ENCODE measurements at regions not wholly inside any gene's neighbourhood (a gene's known extent, or its start where the extent isn't known, plus 50 kb on each side); places are given as distances from the start of the nearest gene placed in this dataset.

- ATAC-seq (ENCODE audit: low FRiP score in 2 of 2) (no peak), DNase-seq (no peak)
- no peaks in the 10 kb centered on the region for H3K9me3 ChIP-seq
- peaks cover 3 to 20% (median 7%) of the 10 kb centered on the region in 4 donors for H3K4me1 ChIP-seq
- TF ChIP-seq, protein P1, sequence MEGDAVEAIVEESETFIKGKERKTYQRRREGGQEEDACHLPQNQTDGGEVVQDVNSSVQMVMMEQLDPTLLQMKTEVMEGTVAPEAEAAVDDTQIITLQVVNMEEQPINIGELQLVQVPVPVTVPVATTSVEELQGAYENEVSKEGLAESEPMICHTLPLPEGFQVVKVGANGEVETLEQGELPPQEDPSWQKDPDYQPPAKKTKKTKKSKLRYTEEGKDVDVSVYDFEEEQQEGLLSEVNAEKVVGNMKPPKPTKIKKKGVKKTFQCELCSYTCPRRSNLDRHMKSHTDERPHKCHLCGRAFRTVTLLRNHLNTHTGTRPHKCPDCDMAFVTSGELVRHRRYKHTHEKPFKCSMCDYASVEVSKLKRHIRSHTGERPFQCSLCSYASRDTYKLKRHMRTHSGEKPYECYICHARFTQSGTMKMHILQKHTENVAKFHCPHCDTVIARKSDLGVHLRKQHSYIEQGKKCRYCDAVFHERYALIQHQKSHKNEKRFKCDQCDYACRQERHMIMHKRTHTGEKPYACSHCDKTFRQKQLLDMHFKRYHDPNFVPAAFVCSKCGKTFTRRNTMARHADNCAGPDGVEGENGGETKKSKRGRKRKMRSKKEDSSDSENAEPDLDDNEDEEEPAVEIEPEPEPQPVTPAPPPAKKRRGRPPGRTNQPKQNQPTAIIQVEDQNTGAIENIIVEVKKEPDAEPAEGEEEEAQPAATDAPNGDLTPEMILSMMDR (IDR thresholded peaks at IDR 0.05): no peak
- WGBS, 2 donors: 90 to 100% methylated on average over 3 of the region's 3 CpGs
- no peaks in the 10 kb centered on the region for H3K27me3 ChIP-seq
- no peak overlapping the region for H3K27ac ChIP-seq
- H3K36me3 ChIP-seq: no peaks in the 10 kb centered on the region
- H3K4me3 ChIP-seq: no peak overlapping the region
Measured at GRCh38 chr6:3986241-3986640, 92.7 kb downstream of the FAM217A start.

- Histone ChIP-seq H3K4me3 (no peak overlapping the region), H3K9me3 (no peaks in the 10 kb centered on the region), H3K4me1 (peaks cover 3 to 21% (median 8%) of the 10 kb centered on the region in 4 donors), H3K27ac (no peak overlapping the region), H3K27me3 (no peaks in the 10 kb centered on the region), H3K36me3 (no peaks in the 10 kb centered on the region)
- DNase-seq (no peak), ATAC-seq (ENCODE audit: low FRiP score in 2 of 2) (no peak)
- TF ChIP-seq, protein P1 (IDR thresholded peaks at IDR 0.05): no peak
- TF ChIP-seq POLR2A (IDR thresholded peaks at IDR 0.05) (no peak), POLR2AphosphoS5 (IDR thresholded peaks at IDR 0.05) (no peak), EP300 (IDR thresholded peaks at IDR 0.05) (no peak)
- WGBS, 2 donors: 46 to 58% methylated on average over 3 of the region's 3 CpGs
Measured at GRCh38 chr6:3987053-3987452, 91.9 kb downstream of the FAM217A start.

GRCh38 chr6:3987576-3987975 is 91.4 kb downstream of the FAM217A start:
- H3K36me3 ChIP-seq: no peaks in the 10 kb centered on the region
- no peak overlapping the region for H3K4me3 ChIP-seq
- 87 to 92% methylated on average over 2 of the region's 2 CpGs for WGBS, 2 donors
- ATAC-seq (ENCODE audit: low FRiP score in 2 of 2): no peak
- H3K4me1 ChIP-seq: peaks cover 3 to 21% (median 8%) of the 10 kb centered on the region in 4 donors
- H3K9me3 ChIP-seq: no peaks in the 10 kb centered on the region
- TF ChIP-seq, protein P1 (IDR thresholded peaks at IDR 0.05): no peak
- TF ChIP-seq POLR2AphosphoS5 (IDR thresholded peaks at IDR 0.05): no peak
- TF ChIP-seq POLR2A (IDR thresholded peaks at IDR 0.05): no peak
- TF ChIP-seq EP300 (IDR thresholded peaks at IDR 0.05): no peak
- DNase-seq: no peak
- no peak overlapping the region for H3K27ac ChIP-seq
- no peaks in the 10 kb centered on the region for H3K27me3 ChIP-seq

DNA sequence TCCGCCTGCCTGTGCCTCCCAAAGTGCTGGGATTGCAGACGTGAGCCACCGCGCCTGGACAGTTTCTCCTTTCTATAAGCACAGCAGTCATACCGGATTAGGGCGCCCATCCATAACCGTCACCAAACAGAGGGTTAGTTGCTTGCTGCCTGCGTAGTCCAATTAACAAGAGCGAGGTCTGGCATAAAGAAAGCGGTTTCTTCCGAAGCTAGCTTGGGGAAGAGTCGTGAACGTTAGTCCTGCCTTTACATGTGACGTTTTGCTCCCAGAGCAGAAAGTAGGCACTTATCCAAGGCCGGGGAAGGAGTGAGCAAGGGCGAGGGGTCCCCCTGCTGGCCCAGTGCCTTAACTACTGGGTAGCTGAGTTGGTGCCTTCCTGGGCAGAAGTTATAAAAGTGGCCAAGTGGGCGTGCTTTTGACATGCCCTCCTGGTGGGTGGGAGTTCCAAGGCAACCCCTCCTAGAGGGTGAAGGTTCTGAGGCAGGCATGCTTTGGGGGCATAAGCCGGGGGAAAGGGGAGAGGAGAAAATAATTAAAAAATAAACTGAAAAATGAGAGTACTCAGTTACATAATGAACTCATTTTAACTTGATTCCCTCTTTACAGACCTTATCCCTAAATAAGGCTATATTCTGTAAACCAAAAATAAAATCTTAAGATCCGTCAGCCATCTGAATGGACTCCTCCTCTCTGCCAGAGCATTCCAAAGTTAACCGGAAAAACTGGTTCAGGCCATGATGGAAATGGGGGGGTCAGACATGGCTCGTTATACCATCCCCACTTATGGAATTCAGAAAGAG is 88.0 kb downstream of the FAM217A start:
- H3K4me1 ChIP-seq: peaks cover 3 to 21% (median 8%) of the 10 kb centered on the region in 4 donors
- no peak for TF ChIP-seq EP300 (IDR thresholded peaks at IDR 0.05)
- TF ChIP-seq, protein P1 (IDR thresholded peaks at IDR 0.05): peak; percentile 75 to 91 (median 84)
- TF ChIP-seq POLR2A (IDR thresholded peaks at IDR 0.05): no peak
- TF ChIP-seq POLR2AphosphoS5 (IDR thresholded peaks at IDR 0.05): no peak
- no peaks in the 10 kb centered on the region for H3K36me3 ChIP-seq
- no peaks in the 10 kb centered on the region for H3K9me3 ChIP-seq
- H3K27me3 ChIP-seq: no peaks in the 10 kb centered on the region
- H3K27ac ChIP-seq: peak overlapping the region in 3 of 4 donors; percentile 24 to 61 (median 55)
- peak overlapping the region in 3 of 4 donors; percentile 29 to 44 (median 41) for H3K4me3 ChIP-seq
- DNase-seq: peak in 1 of 2 donors; percentile 90
- WGBS, 2 donors: 21 to 28% methylated on average over 20 to 21 of the region's 21 CpGs
- peak; percentile 93 to 98 for ATAC-seq (ENCODE audit: low FRiP score in 2 of 2)

DNA sequence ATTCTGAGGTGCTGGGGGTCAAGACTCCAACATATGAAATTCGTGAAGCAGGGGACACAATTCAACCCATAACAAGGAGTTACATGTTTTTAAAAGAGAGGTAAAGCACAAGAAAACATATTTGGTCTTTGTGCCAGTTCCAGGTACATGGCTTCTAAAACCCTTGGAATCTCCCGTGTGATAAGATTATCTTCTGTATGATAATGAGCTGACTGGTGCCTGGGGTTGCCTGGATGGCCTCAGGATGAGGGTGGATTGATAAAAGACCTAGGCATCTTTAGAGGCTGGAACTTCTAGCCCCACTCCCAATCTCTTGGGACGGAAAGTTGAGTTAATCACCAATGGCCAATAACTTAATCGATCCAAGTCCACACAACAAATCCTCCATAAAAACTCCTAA is 87.0 kb downstream of the FAM217A start:
- Histone ChIP-seq H3K27me3 (no peaks in the 10 kb centered on the region), H3K4me3 (no peak overlapping the region), H3K27ac (no peak overlapping the region), H3K4me1 (peaks cover 3 to 15% (median 8%) of the 10 kb centered on the region in 4 donors), H3K9me3 (no peaks in the 10 kb centered on the region), H3K36me3 (no peaks in the 10 kb centered on the region)
- WGBS, 2 donors: 80 to 89% methylated on average over 4 of the region's 4 CpGs
- TF ChIP-seq POLR2AphosphoS5 (IDR thresholded peaks at IDR 0.05): no peak
- TF ChIP-seq, protein P1 (IDR thresholded peaks at IDR 0.05): no peak
- no peak for TF ChIP-seq EP300 (IDR thresholded peaks at IDR 0.05)
- no peak for TF ChIP-seq POLR2A (IDR thresholded peaks at IDR 0.05)
- DNase-seq: no peak
- no peak for ATAC-seq (ENCODE audit: low FRiP score in 2 of 2)

All from upper lobe of left lung (tissue), 6 donors.